PFSK-1 (cell line): ENCODE measurements at regions not wholly inside any gene's neighbourhood (a gene's known extent, or its start where the extent isn't known, plus 50 kb on each side); places are given as distances from the start of the nearest gene placed in this dataset.

Experiments used
- FOXP2 ChIP-seq: optimal IDR thresholded peaks from 2 replicates; pipeline ENCODE3; 2011; ENCODE audit warnings: borderline replicate concordance, control low read depth, inconsistent platforms; ENCODE audit not compliant: insufficient read depth; ENCODE audit errors: extremely low read length, extremely low read depth
- POLR2AphosphoS5 ChIP-seq: IDR thresholded peaks from 2 replicates; pipeline ENCODE4 v1.6.1; 2012; ENCODE audit warnings: low read depth, mild to moderate bottlenecking, control low read depth, low read length, moderate library complexity
- REST ChIP-seq, 2 experiments: IDR thresholded peaks; 2 replicates each; pipeline versions ENCODE4 v1.6.1 to v1.8.0; 2011 to 2012; ENCODE audit warnings: low read depth in 2 of 2, low read length in 2 of 2, control low read depth in 1 of 2, inconsistent platforms in 1 of 2, mild to moderate bottlenecking in 1 of 2, moderate library complexity in 1 of 2; ENCODE audit not compliant: insufficient read depth in 1 of 2
- SIN3A ChIP-seq: IDR thresholded peaks from 2 replicates; pipeline ENCODE4 v1.6.1; 2012; ENCODE audit warnings: mild to moderate bottlenecking, low read length, moderate library complexity, borderline replicate concordance; ENCODE audit not compliant: insufficient read depth
- TAF1 ChIP-seq: IDR thresholded peaks from 2 replicates; pipeline ENCODE4 v1.6.1; 2012; ENCODE audit warnings: low read length, control low read depth, borderline replicate concordance; ENCODE audit not compliant: insufficient read depth

GRCh38 chr1:232532901-232533300, 97.0 kb downstream of the SIPA1L2 start:
- no peak for TF ChIP-seq TAF1
- no peak for TF ChIP-seq REST (IDR thresholded peaks at IDR 0.05; ENCODE audit: insufficient read depth in 1 of 2, low read depth in 2 of 2, low read length in 2 of 2)
- TF ChIP-seq POLR2AphosphoS5: no peak
- no peak for TF ChIP-seq SIN3A
- TF ChIP-seq FOXP2: no peak
